ENCODE measurements at regions not wholly inside any gene's neighbourhood (a gene's known extent, or its start where the extent isn't known, plus 50 kb on each side); places are given as distances from the start of the nearest gene placed in this dataset.
A peak's percentile ranks its signal among the peaks of the same experiment; 100 is the strongest.

DNA sequence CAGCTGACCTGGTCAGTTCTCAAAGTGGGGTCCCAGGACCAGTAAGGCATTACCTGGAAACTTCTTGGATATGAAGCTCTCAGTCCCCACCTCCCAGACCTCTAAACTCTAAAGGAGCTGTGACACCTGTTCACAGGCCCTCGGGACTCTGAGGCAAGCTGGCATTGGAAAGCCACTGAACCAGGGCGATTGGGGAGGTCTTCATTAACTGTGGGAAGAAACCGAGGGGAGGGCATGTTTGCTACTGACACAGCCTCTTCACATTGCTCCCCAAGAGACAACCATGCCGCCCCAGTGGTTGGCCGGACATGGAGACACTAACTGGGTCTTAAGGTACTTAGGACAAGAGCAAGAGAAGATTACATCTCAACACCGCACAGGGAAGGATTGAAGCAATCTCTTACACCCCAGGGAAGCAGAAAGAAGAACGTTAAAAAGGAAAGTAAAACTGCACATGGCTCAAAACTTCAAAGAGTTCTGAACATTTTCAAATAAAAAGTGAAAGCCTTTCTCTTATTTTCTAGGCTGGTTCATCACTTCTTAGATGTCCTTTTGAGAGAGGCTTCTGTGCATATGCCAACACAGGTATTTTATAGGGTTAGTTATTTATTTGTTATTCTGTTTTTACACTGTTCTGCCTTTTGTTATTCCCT lies 210.0 kb upstream of the CST7 start:
- no peak for DNase-seq (ENCODE audit: low read depth, low spot score)

GRCh38 chr20:24739746-24740145 lies 209.3 kb upstream of the CST7 start:
- no peak for DNase-seq (ENCODE audit: low read depth, low spot score)

- DNase-seq (ENCODE audit: low read depth, low spot score): no peak
Observed at GRCh38 chr20:24741493-24742072, 207.5 kb upstream of the CST7 start.

GRCh38 chr20:24742436-24742835 lies 206.6 kb upstream of the CST7 start:
- DNase-seq (ENCODE audit: low read depth, low spot score): no peak

DNA sequence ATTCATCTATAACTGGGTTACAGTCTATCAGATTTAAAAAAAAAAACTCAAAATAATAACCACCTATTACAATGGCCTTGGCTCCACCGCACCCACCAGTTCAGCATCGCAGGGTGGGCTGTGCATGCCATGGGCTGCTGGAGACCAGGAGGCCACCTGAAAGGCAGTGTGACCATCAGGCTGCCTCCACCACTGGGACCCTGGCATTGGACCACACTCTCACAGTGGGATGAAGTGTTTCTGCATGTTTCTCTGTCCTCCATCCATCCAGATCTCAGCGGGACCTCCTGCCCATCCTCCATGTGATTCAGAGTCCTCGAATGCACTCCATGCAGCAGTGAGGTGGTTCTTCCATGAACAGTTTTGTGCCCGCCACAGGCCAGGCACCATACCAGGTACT lies 206.1 kb upstream of the CST7 start:
- no peak for DNase-seq (ENCODE audit: low read depth, low spot score)

DNA sequence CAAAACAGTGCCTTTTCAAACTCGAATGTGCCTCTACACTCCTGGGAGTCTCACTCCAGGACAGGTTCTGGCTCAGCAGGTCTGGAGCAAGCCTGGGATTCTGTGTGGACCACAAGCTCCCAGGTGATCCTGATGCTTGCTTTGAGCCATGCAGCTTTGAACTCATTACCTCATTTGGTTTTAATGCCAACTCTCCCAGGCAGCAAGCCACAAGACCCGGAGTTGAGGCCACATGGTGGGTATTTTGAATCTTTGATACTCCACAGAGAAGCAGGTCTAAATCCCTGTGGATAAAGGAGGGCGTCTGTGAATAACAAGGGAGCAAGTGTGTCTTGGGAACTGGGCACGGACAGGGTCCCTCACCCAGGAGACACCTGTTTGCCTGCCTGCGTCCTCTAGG lies 205.4 kb upstream of the CST7 start:
- no peak for DNase-seq (ENCODE audit: low read depth, low spot score)

DNA sequence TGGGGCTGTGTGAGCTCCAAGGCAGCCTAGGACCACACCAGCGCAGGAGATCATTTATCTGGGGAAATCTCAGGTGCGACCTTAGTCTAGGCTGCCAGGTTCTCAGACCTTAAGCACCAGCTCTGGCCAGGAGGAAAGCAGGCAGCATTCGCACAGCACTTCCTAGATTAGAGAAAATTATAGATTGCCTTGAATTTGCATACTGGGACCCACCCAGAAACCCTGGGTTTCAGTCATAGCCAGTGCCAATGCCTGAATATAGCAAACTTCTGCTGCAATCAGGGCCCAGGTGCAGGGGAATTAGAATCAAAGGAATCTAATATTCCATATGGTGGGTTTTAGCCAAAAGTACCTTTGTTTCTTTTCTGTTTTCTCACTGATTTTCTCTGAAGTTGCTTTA lies 204.3 kb upstream of the CST7 start:
- no peak for DNase-seq (ENCODE audit: low read depth, low spot score)

GRCh38 chr20:24745206-24745605 lies 203.9 kb upstream of the CST7 start:
- DNase-seq (ENCODE audit: low read depth, low spot score): no peak

DNA sequence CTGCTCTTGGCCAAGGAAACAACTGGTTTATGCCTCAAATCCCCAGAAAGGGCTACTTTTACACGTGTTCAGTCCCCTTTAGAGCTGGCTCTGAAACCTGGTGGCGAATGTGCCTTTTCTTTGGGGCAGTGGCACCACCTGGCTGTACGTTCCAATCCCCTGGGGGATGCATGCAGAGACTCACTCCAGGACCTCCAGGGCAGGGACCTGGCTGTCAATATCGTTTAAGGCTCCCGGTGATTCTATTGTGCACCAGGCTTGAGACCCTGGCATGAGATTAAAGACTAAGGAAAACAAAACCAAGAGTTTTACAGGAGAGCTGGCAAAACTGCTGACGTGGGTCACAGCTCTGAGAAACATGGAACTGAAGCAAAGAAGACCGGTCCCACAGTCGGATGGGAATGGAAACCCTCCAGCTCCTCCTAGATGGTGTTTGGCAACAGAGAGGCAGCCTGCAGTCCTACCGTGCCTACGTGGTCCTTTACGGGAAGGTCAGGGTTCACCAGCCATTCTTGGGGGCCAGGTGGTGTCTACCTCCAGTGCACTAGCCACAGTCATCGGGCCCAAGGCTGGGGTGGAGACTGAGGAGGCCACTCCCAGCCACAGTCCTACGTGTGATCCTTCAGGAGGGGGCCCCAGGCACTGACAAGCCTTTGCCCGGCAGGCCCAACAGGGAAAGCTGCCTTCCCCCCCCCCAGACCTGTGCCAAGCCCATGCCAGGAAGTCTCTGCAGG lies 203.3 kb upstream of the CST7 start:
- DNase-seq (ENCODE audit: low read depth, low spot score): no peak

GRCh38 chr20:24746351-24746685 lies 202.8 kb upstream of the CST7 start:
- DNase-seq (ENCODE audit: low read depth, low spot score): no peak

DNA sequence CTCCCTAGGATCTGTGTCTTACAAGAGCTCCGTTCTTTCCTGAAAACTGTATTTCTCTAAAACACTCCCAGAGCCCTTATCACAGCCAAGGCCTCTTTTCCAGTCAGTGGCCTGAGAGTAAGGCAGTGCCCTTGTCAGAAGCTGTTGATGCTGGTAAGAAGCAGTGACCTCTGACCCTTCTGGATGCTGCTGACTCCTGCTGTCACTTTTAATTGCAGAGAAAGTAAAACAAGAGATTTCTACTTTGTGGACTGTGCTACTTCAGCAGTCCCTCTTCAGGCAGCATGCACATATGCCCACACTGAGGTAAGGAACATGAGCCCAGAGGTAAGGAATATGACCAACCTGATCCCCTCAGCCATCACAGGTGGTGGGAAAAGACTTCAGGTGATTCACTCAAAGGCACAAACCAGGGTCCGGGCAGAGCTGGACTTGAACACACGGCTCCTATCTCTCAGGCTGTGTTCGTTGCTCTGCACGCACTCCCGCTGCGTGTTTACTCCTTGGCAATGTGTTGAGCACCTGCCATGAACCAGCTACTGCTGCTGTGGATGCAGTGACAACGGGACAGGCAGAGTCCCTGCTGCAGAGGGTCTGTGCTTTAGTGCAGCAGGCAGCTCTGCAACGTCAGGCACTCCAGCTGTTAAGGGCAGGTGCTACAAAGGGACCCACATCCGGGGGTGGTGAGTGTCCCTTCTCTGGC lies 201.9 kb upstream of the CST7 start:
- DNase-seq (ENCODE audit: low read depth, low spot score): no peak

DNA sequence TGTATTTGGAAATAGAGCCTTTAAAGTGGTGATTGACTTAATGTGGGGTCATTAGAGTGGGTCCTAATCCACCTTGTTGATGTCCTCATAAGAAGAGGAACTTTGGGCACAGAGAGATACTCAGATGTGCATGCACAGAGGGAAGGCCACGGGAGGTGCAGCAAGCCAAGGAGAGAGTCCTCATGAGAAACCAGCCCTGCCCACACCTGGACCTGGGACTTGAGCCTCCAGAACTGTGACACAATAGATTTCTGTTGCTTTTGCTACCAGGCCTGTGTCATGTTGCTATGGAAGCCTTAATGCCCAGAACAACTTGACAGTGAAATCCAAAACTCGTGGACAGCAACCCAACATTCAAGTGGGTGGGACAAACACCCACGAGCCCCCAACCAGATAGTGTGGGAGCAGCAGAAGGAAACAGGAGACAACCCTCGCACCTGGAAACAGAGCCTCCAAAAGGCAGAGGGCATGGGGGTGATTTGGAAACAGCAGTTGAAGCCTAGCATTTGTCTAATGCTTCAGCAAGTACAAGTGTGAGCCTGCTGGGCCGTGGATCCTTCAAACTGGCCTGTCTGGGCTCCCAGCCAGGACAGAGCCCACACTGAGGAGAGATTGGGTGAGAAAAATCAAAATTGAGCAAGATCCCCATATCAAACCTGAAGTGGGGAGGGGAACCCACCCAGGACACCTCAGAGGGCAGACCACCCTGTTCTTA lies 201.0 kb upstream of the CST7 start:
- no peak for DNase-seq (ENCODE audit: low read depth, low spot score)

GRCh38 chr20:24751551-24751950 lies 197.5 kb upstream of the CST7 start:
- DNase-seq (ENCODE audit: low read depth, low spot score): no peak

- DNase-seq (ENCODE audit: low read depth, low spot score): no peak
Observed at GRCh38 chr20:24752612-24753011, 196.5 kb upstream of the CST7 start.

GRCh38 chr20:24753130-24753529 lies 195.9 kb upstream of the CST7 start:
- no peak for DNase-seq (ENCODE audit: low read depth, low spot score)

DNA sequence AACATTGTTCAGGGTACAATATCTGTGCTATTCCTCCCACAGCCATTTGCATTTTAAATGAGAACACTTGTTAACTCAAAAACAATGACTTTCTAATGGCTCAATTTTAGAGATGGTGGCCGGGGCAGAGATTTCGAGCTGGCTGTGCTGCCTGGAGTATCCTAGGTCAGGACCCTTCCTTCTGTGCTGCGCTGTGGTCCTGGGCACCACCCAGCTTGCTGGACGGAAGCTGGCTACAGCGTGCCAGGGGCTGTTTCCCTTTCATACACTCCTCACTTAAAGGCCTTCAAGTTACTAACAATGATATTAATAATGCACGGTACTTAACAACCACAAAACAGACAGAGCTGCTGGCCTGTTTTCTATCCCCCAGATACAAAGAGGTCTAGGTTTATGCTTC lies 194.4 kb upstream of the CST7 start:
- no peak for DNase-seq (ENCODE audit: low read depth, low spot score)

DNA sequence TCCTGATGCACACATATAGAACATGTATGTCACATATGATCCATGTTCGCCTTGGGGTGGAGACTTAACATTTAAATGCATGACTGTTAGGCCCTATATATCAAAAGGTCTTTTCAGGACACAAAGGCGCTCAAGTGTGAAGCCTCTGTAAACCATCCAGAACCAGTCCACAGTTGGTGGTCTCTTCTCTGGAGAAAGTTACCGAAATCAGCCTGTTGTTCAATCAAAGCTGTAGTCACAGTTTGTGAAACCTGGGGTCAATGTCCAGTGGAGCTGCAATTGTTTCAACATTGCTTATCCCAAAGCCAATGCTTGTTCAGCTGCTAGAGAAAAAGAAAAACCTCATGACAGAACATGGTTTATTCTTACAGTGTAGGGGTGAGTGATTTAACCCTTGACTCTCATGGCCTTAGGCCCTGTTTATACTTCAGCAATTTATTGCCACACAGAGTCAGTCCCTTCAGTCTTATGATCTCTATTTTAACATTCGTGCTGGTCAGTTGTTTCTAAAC lies 193.6 kb upstream of the CST7 start:
- peak; percentile 86 for DNase-seq (ENCODE audit: low read depth, low spot score)

DNA sequence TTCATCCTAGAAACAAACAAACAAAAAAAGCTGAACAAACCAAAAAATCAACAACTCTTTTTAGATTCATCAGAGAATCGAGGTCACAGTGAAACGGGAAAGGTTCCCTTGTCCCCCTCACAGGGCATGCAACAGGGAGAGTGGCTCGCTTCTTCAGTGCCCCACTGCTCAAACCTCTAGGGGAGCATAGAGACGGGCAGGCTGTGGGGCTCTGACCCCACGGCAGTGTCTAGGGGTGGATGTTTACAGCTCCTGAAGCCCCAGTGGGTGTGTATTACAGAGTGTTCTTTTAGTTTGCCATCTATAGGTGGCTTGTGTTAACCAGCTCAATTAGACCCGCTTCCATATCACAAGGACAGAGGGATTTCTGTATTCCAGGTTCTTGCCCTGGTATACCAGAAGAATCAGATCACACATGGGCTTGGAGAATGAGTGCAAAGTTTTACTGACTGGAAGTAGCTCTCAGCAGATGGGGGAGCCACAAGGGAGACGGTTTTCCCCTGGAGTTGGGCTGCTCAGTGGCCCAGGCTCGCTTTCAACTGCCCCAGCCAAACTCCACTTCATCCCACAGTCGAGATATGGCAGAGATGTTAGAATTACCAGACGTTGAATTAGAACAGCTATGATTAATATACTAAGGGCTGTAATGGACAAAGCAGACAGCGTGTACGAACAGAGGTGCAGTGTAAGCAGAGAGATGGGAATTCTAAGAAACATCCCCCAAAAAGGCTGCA lies 192.6 kb upstream of the CST7 start:
- no peak for DNase-seq (ENCODE audit: low read depth, low spot score)

GRCh38 chr20:24761220-24762065 lies 187.6 kb upstream of the CST7 start:
- DNase-seq (ENCODE audit: low read depth, low spot score): no peak

DNA sequence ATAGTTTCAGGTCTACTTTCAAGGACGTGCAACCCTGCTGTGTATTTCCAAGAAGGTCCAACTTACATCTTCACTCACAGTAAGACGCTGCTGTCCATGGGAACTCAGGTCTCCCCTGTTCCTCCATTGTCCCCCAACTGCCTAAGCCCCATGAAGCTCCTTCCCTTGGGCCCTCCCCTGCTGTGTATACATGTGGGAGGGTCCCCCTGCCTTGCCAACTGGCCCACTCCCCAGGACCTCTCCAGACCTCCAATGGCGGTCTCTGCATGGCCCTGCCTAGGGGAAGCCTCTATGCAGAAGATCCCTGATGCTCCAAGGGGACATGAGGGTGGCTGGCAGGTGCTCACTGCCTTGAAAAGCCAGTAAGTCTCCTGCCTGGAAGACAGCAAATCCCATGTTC lies 186.7 kb upstream of the CST7 start:
- DNase-seq (ENCODE audit: low read depth, low spot score): no peak
